Suprapubic skin (tissue), 4 donors: ENCODE measurements at regions not wholly inside any gene's neighbourhood (a gene's known extent, or its start where the extent isn't known, plus 50 kb on each side); places are given as distances from the start of the nearest gene placed in this dataset.
"Not testable (repeated sequence)": the region's sequence is repeated elsewhere in the genome, so short reads cannot be mapped to it uniquely, and the experiment has no call there.

Experiments
- DNase-seq, 2 donors: peaks; one replicate each; pipeline ENCODE4 v3.0.0-alpha.2; 2019; ENCODE audit warnings: low spot score in 2 of 2
- H3K27ac ChIP-seq: fragments of 200-600 bp; sonication (generic); one replicate; pipeline ENCODE4 v1.5.1; 2019
- H3K27me3 ChIP-seq: fragments of 200-600 bp; sonication (generic); one replicate; pipeline ENCODE4 v1.5.1; 2019
- H3K36me3 ChIP-seq: fragments of 200-600 bp; sonication (generic); one replicate; pipeline ENCODE4 v1.5.1; 2019
- H3K4me1 ChIP-seq: fragments of 200-600 bp; sonication (generic); one replicate; pipeline ENCODE4 v1.5.1; 2019
- H3K4me3 ChIP-seq: fragments of 200-600 bp; sonication (generic); one replicate; pipeline ENCODE4 v1.5.1; 2019; ENCODE audit warnings: mild to moderate bottlenecking
- H3K9me3 ChIP-seq: fragments of 200-600 bp; sonication (generic); one replicate; pipeline ENCODE4 v1.5.1; 2019
- CTCF ChIP-seq, 2 donors: fragments of 200-600 bp in 1 of 2; fragments of 450-650 bp in 1 of 2; sonication (generic) in 1 of 2; IDR thresholded peaks; one replicate each; pipeline ENCODE4 v1.5.1; 2016 to 2019; ENCODE audit warnings: antibody characterized with exemption in 2 of 2, mild to moderate bottlenecking in 1 of 2, moderate library complexity in 1 of 2
- EP300 ChIP-seq: sonication (generic); formaldehyde crosslinking; IDR thresholded peaks from one replicate; pipeline ENCODE4 v1.6.1; 2017; ENCODE audit warnings: antibody characterized with exemption
- POLR2A ChIP-seq, 2 donors: fragments of 450-650 bp; IDR thresholded peaks; one replicate each; pipeline ENCODE4 v1.6.1; 2017; ENCODE audit warnings: antibody characterized with exemption in 2 of 2, mild to moderate bottlenecking in 2 of 2, moderate library complexity in 2 of 2
- POLR2AphosphoS5 ChIP-seq, 3 donors: sonication (generic); formaldehyde crosslinking; IDR thresholded peaks; one replicate each; pipeline ENCODE4 v1.6.1; 2017; ENCODE audit warnings: antibody characterized with exemption in 3 of 3
- WGBS: methylation state at CpG from one replicate; pipeline ENCODE4 v1.1.5; 2018; 5-methylcytosine and 5-hydroxymethylcytosine counted together

DNA sequence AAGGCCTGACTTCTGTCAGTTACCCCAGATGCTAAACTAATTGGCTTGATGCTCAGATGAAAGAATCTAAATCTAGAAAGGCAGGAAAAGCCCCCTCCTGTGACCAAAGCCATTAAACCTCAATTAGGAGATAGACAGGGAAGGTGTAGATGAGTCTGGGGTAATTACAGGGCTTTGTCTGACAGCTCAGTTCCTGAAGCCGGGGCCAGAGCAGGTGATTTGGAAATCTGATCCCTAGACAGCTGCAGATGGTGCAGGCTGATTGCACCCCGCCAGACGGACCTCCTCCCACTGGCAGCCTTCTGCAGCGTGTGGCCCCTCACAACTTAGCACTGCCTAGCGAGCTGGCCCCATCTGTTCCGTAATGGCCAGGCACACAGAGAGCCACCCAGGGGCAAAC lies 395.1 kb downstream of the HLX start:
- H3K36me3 ChIP-seq = no peaks in the 10 kb centered on the region
- no peaks in the 10 kb centered on the region for H3K9me3 ChIP-seq
- no peak for TF ChIP-seq EP300
- no peak for TF ChIP-seq CTCF (IDR thresholded peaks at IDR 0.05)
- no peak for TF ChIP-seq POLR2AphosphoS5 (IDR thresholded peaks at IDR 0.05)
- no peak for TF ChIP-seq POLR2A (IDR thresholded peaks at IDR 0.05)
- H3K27me3 ChIP-seq = no peaks in the 10 kb centered on the region
- DNase-seq = no peak
- 72% methylated on average over 5 of the region's 6 CpGs for WGBS
- H3K27ac ChIP-seq = no peak overlapping the region
- no peak overlapping the region for H3K4me3 ChIP-seq
- H3K4me1 ChIP-seq = no peaks in the 10 kb centered on the region

DNA sequence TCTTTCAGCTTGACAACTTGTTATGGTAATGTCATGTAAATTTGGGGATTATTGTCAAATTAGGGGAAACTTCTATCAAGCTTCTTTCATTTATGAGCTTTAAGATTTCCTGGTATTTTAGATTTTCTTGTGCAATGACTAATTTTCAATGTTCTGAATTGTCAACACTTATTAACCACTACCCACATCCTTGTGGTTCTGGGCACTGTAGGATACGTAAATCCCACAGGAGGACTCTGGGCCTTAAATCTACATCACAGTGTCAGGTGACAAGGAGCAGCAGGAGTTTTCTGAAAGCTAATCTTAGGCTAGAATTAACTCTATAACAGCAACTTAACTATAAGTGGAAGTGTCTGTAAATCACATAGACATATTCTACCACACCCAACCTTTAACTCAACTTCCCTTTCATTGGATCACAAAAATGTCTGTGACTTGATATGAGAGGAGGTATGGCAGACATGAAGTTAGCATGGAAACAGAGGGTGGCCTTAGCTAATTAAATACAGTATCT lies 397.7 kb downstream of the HLX start:
- TF ChIP-seq POLR2AphosphoS5 (IDR thresholded peaks at IDR 0.05) = no peak
- TF ChIP-seq POLR2A (IDR thresholded peaks at IDR 0.05) = no peak
- no peak for TF ChIP-seq EP300
- no peak for TF ChIP-seq CTCF (IDR thresholded peaks at IDR 0.05)
- 54% methylated on average over 1 of the region's 1 CpG for WGBS
- Histone ChIP-seq H3K4me1 (no peaks in the 10 kb centered on the region), H3K27ac (no peak overlapping the region), H3K9me3 (no peaks in the 10 kb centered on the region), H3K27me3 (no peaks in the 10 kb centered on the region), H3K36me3 (no peaks in the 10 kb centered on the region), H3K4me3 (no peak overlapping the region)
- DNase-seq = no peak

- no peaks in the 10 kb centered on the region for H3K27me3 ChIP-seq
- no peak for DNase-seq
- no peaks in the 10 kb centered on the region for H3K36me3 ChIP-seq
- no peaks in the 10 kb centered on the region for H3K9me3 ChIP-seq
- TF ChIP-seq POLR2AphosphoS5 (IDR thresholded peaks at IDR 0.05) = no peak
- no peak for TF ChIP-seq CTCF (IDR thresholded peaks at IDR 0.05)
- TF ChIP-seq POLR2A (IDR thresholded peaks at IDR 0.05) = no peak
- peaks cover 3% of the 10 kb centered on the region for H3K4me1 ChIP-seq
- H3K27ac ChIP-seq = no peak overlapping the region
- no peak overlapping the region for H3K4me3 ChIP-seq
Measured at GRCh38 chr1:221279146-221279545, 399.9 kb downstream of the HLX start.

- 45% methylated on average over 1 of the region's 1 CpG for WGBS
- TF ChIP-seq POLR2A (IDR thresholded peaks at IDR 0.05) = no peak
- no peak for TF ChIP-seq EP300
- TF ChIP-seq POLR2AphosphoS5 (IDR thresholded peaks at IDR 0.05) = no peak
- TF ChIP-seq CTCF (IDR thresholded peaks at IDR 0.05) = no peak
- H3K27ac ChIP-seq = no peak overlapping the region
- no peaks in the 10 kb centered on the region for H3K27me3 ChIP-seq
- no peaks in the 10 kb centered on the region for H3K36me3 ChIP-seq
- no peak overlapping the region for H3K4me3 ChIP-seq
- DNase-seq = no peak
- H3K9me3 ChIP-seq = no peaks in the 10 kb centered on the region
- peaks cover 3% of the 10 kb centered on the region for H3K4me1 ChIP-seq
Measured at GRCh38 chr1:221283532-221283931, 404.3 kb downstream of the HLX start.

- TF ChIP-seq POLR2A (IDR thresholded peaks at IDR 0.05) (no peak), POLR2AphosphoS5 (IDR thresholded peaks at IDR 0.05) (no peak), CTCF (IDR thresholded peaks at IDR 0.05) (no peak), EP300 (no peak)
- no peak overlapping the region for H3K27ac ChIP-seq
- no peaks in the 10 kb centered on the region for H3K9me3 ChIP-seq
- no peaks in the 10 kb centered on the region for H3K36me3 ChIP-seq
- no peaks in the 10 kb centered on the region for H3K27me3 ChIP-seq
- no peak for DNase-seq
- 15% methylated on average over 1 of the region's 1 CpG for WGBS
- no peak overlapping the region for H3K4me3 ChIP-seq
- H3K4me1 ChIP-seq = peaks cover 3% of the 10 kb centered on the region
Measured at GRCh38 chr1:221284028-221284427, 404.8 kb downstream of the HLX start.

DNA sequence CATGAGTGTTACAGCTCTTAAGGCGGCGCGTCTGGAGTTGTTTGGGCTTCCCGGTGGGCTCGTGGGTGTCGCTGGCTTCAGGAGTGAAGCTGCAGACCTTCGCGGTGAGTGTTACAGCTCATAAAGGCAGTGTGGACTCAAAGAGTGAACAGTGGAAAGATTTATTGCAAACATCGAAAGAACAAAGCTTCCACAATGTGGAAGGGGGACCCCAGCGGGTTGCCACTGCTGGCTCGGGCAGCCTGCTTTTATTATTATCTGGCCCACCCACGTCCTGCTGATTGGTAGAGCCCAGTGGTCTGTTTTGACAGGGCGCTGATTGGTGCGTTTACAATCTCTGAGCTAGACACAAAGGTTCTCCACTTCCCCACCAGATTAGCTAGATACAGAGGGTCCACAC lies 405.7 kb downstream of the HLX start:
- WGBS = 74% methylated on average over 14 of the region's 14 CpGs
- H3K27me3 ChIP-seq, H3K4me1 ChIP-seq, H3K4me3 ChIP-seq, H3K27ac ChIP-seq, DNase-seq, H3K9me3 ChIP-seq, H3K36me3 ChIP-seq: not testable (repeated sequence)

GRCh38 chr1:221285458-221286210 lies 406.4 kb downstream of the HLX start:
- H3K27ac ChIP-seq, DNase-seq, H3K36me3 ChIP-seq, H3K4me3 ChIP-seq, H3K27me3 ChIP-seq, H3K4me1 ChIP-seq, H3K9me3 ChIP-seq: not testable (repeated sequence)
- 95% methylated on average over 24 of the region's 45 CpGs for WGBS
